ENCODE measurements at regions not wholly inside any gene's neighbourhood (a gene's known extent, or its start where the extent isn't known, plus 50 kb on each side); places are given as distances from the start of the nearest gene placed in this dataset.
"Not testable (repeated sequence)": the region's sequence is repeated elsewhere in the genome, so short reads cannot be mapped to it uniquely, and the experiment has no call there.

DNA sequence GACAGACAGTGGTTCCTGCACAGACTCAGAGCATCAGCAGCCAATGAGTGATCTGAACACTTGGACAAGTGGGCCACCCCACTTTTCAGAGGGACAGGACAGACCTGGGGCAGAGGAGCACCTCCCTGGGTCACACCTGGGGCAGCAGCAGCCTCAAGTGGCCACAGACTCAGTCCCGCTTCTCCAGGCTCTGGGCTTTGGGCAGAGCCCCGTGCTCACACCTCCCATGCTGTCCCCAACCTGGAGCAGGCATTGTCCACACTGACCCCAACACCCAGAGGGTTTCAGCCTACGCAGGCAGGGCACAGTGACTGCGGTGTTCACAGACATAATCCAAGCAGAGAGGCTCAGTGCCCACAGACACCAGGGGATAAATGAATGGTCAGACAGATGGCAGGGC lies 135.5 kb upstream of the SFSWAP start:
- dilution Hi-C loops (cut with HindIII; ENCODE audit: low sequenced_read_pairs, unreplicated experiment): no loop called here
- no peaks in the 10 kb centered on the region for H3K4me1 ChIP-seq (ENCODE audit: control insufficient read depth, insufficient read depth, low read length)

DNA sequence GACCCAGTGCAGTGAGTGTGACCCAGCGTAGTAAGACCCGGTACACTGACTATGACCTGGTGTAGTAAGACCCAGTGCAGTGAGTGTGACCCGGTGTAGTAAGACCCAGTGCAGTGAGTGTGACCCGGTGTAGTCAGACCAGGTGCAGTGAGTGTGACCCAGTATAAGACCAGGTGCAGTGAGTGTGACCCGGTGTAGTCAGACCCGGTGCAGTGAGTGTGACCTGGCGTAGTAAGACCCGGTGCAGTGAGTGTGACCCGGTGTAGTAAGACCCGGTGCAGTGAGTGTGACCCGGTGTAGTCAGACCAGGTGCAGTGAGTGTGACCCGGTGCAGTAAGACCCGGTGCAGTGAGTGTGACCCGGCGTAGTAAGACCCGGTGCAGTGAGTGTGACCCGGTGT lies 134.2 kb upstream of the SFSWAP start:
- CTCF ChIA-PET; H4K8ac ChIP-seq (ENCODE audit: low read depth in 2 of 2, low read length in 2 of 2); H3K23ac ChIP-seq (ENCODE audit: low read depth, low read length); H2AK5ac ChIP-seq (ENCODE audit: low read depth, low read length); H3K27me3 ChIP-seq (ENCODE audit: control insufficient read depth, insufficient read depth, low read length); H2BK15ac ChIP-seq (ENCODE audit: low read depth, low read length); H3K4me1 ChIP-seq (ENCODE audit: control insufficient read depth, insufficient read depth, low read length); intact Hi-C loops (cut with micrococcal nuclease); H3K79me1 ChIP-seq (ENCODE audit: low read depth in 1 of 2, low read length in 2 of 2); BruUV-seq (replicated peaks); H3K14ac ChIP-seq (replicated peaks; ENCODE audit: low read depth, low read length); POLR2A ChIA-PET (ENCODE audit: unreplicated experiment); ATAC-seq (ENCODE audit: low read depth); H3K18ac ChIP-seq (ENCODE audit: low read depth, low read length); H2AFZ ChIP-seq (replicated peaks; ENCODE audit: low read length, poor library complexity); H4K91ac ChIP-seq (ENCODE audit: insufficient read depth, low read depth, low read length); H4K5ac ChIP-seq (ENCODE audit: low read depth, low read length); H3K56ac ChIP-seq (ENCODE audit: extremely low read depth, insufficient read depth, low read length); H2BK20ac ChIP-seq (ENCODE audit: low read depth, low read length); dilution Hi-C loops (cut with HindIII; ENCODE audit: low sequenced_read_pairs, unreplicated experiment); in situ Hi-C loops (cut with MboI; ENCODE audit: low sequenced_read_pairs); H3K27ac ChIP-seq (ENCODE audit: insufficient read depth, low read length); H3K4me2 ChIP-seq (ENCODE audit: low read depth, low read length); H3K9ac ChIP-seq (ENCODE audit: low read depth, low read length); H4K20me1 ChIP-seq (ENCODE audit: insufficient read depth, low read length); H3K9me1 ChIP-seq (ENCODE audit: insufficient read depth, low read length); H2BK120ac ChIP-seq (ENCODE audit: low read depth, low read length); H2BK5ac ChIP-seq (ENCODE audit: low read depth, low read length, poor library complexity, severe bottlenecking); DNase-seq; H3K4me3 ChIP-seq (ENCODE audit: insufficient read depth, low read depth, low read length); H3K4ac ChIP-seq (ENCODE audit: low read depth, low read length); H3K36me3 ChIP-seq (ENCODE audit: control insufficient read depth, insufficient read depth, low read length); H2AK9ac ChIP-seq (replicated peaks; ENCODE audit: low read depth, low read length, poor library complexity): not testable (repeated sequence)
- 75% methylated on average over 5 of the region's 17 CpGs; no CpG with 5 or more reads in 1 of the 2 experiments for WGBS, 2 experiments (ENCODE audit: extremely low coverage in 2 of 2, insufficient read length in 1 of 2)
- peaks cover 15% of the 10 kb centered on the region; the same call in 1 of the 2 replicates for H3K9me3 ChIP-seq (ENCODE audit: control insufficient read depth, insufficient read depth, low read length)

More for the DNA sequence above, 135.5 kb upstream of the SFSWAP start:
- Histone ChIP-seq H2AFZ (replicated peaks; ENCODE audit: low read length, poor library complexity) (no peak overlapping the region), H2BK15ac (ENCODE audit: low read depth, low read length) (no peak overlapping the region), H2AK9ac (replicated peaks; ENCODE audit: low read depth, low read length, poor library complexity) (no peak overlapping the region), H4K20me1 (ENCODE audit: insufficient read depth, low read length) (no peaks in the 10 kb centered on the region), H3K14ac (replicated peaks; ENCODE audit: low read depth, low read length) (no peak overlapping the region), H3K56ac (ENCODE audit: extremely low read depth, insufficient read depth, low read length) (no peak overlapping the region), H4K8ac (ENCODE audit: low read depth in 2 of 2, low read length in 2 of 2) (no peak overlapping the region), H3K9me3 (ENCODE audit: control insufficient read depth, insufficient read depth, low read length) (peaks cover 17% of the 10 kb centered on the region; the same call in 1 of the 2 replicates), H3K23ac (ENCODE audit: low read depth, low read length) (no peak overlapping the region), H3K9ac (ENCODE audit: low read depth, low read length) (no peak overlapping the region), H3K27ac (ENCODE audit: insufficient read depth, low read length) (no peak overlapping the region), H4K91ac (ENCODE audit: insufficient read depth, low read depth, low read length) (no peak overlapping the region), H3K4me2 (ENCODE audit: low read depth, low read length) (no peak overlapping the region), H2AK5ac (ENCODE audit: low read depth, low read length) (no peak overlapping the region), H3K4me3 (ENCODE audit: insufficient read depth, low read depth, low read length) (no peak overlapping the region), H3K27me3 (ENCODE audit: control insufficient read depth, insufficient read depth, low read length) (no peaks in the 10 kb centered on the region), H2BK20ac (ENCODE audit: low read depth, low read length) (no peak overlapping the region), H3K9me1 (ENCODE audit: insufficient read depth, low read length) (no peaks in the 10 kb centered on the region), H3K4ac (ENCODE audit: low read depth, low read length) (no peak overlapping the region), H3K36me3 (ENCODE audit: control insufficient read depth, insufficient read depth, low read length) (no peaks in the 10 kb centered on the region), H3K18ac (ENCODE audit: low read depth, low read length) (no peak overlapping the region), H2BK5ac (ENCODE audit: low read depth, low read length, poor library complexity, severe bottlenecking) (no peak overlapping the region), H3K79me1 (ENCODE audit: low read depth in 1 of 2, low read length in 2 of 2) (no peaks in the 10 kb centered on the region), H2BK120ac (ENCODE audit: low read depth, low read length) (no peak overlapping the region), H4K5ac (ENCODE audit: low read depth, low read length) (no peak overlapping the region)
- in situ Hi-C loops (cut with MboI; ENCODE audit: low sequenced_read_pairs): no loop called here
- ChIA-PET CTCF (interaction anchor here (0.6 kb wide), 1 partner anchor 646 kb away, joined by 3 read pairs; no protein-coding TSS in a partner anchor), POLR2A (ENCODE audit: unreplicated experiment) (no interaction called here)
- no peak for DNase-seq
- TF ChIP-seq CHD1 (IDR thresholded peaks at IDR 0.05; ENCODE audit: low read depth, low read length): no peak
- no peak for TF ChIP-seq RCOR1 (IDR thresholded peaks at IDR 0.05; ENCODE audit: insufficient replicate concordance, low read length)
- no peak for TF ChIP-seq FOS (IDR thresholded peaks at IDR 0.05; ENCODE audit: low read depth, low read length)
- no peak for TF ChIP-seq POLR2A (IDR thresholded peaks at IDR 0.05; ENCODE audit: low read depth, low read length)
- TF ChIP-seq RAD21 (IDR thresholded peaks at IDR 0.05; ENCODE audit: low read length): no peak
- TF ChIP-seq BHLHE40 (IDR thresholded peaks at IDR 0.05; ENCODE audit: low read depth, low read length): no peak
- no peak for TF ChIP-seq MAZ (IDR thresholded peaks at IDR 0.05; ENCODE audit: borderline replicate concordance, low read depth, low read length)
- TF ChIP-seq MAFK (IDR thresholded peaks at IDR 0.05; ENCODE audit: low read depth, low read length): no peak
- TF ChIP-seq, protein P1, sequence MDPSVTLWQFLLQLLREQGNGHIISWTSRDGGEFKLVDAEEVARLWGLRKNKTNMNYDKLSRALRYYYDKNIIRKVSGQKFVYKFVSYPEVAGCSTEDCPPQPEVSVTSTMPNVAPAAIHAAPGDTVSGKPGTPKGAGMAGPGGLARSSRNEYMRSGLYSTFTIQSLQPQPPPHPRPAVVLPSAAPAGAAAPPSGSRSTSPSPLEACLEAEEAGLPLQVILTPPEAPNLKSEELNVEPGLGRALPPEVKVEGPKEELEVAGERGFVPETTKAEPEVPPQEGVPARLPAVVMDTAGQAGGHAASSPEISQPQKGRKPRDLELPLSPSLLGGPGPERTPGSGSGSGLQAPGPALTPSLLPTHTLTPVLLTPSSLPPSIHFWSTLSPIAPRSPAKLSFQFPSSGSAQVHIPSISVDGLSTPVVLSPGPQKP (IDR thresholded peaks at IDR 0.05; ENCODE audit: borderline replicate concordance, low read depth, low read length): no peak
- TF ChIP-seq, protein P2, sequence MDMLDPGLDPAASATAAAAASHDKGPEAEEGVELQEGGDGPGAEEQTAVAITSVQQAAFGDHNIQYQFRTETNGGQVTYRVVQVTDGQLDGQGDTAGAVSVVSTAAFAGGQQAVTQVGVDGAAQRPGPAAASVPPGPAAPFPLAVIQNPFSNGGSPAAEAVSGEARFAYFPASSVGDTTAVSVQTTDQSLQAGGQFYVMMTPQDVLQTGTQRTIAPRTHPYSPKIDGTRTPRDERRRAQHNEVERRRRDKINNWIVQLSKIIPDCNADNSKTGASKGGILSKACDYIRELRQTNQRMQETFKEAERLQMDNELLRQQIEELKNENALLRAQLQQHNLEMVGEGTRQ (IDR thresholded peaks at IDR 0.05; ENCODE audit: low read depth, low read length): no peak
- no peak for TF ChIP-seq MXI1 (IDR thresholded peaks at IDR 0.05; ENCODE audit: borderline replicate concordance, low read depth, low read length)
- WGBS, 2 experiments (ENCODE audit: extremely low coverage in 2 of 2, insufficient read length in 1 of 2): no CpG with 5 or more reads among the region's 4 CpGs
- BruUV-seq (replicated peaks): no TSS peak
- intact Hi-C loops (cut with micrococcal nuclease): no loop called here
- ATAC-seq (ENCODE audit: low read depth): no peak

Data from IMR-90 (cell line).